GM23338 (cell line): ENCODE measurements at regions not wholly inside any gene's neighbourhood (a gene's known extent, or its start where the extent isn't known, plus 50 kb on each side); places are given as distances from the start of the nearest gene placed in this dataset.

ENCODE experiments used
- ATAC-seq: fragments of 200-7000 bp; cut with Tn5 transposase; 3 replicates; pipeline ENCODE4 v1.9.1; 2020
- DNase-seq: peaks from one replicate; pipeline ENCODE4 v3.0.0-alpha.2; 2015; ENCODE audit warnings: low spot score
- H2AFZ ChIP-seq: fragments of 200-600 bp; sonication (generic); 2 replicates; pipeline ENCODE4 v1.8.0; 2016; ENCODE audit warnings: antibody characterized with exemption, mild to moderate bottlenecking, moderate library complexity
- H3F3A ChIP-seq: fragments of 200-600 bp; sonication (generic); replicated peaks from 2 replicates; pipeline ENCODE4 v1.8.0; 2017; ENCODE audit warnings: antibody characterized with exemption, mixed run types, low read depth
- H3K27ac ChIP-seq: fragments of 200-600 bp; sonication (generic); 2 replicates; pipeline ENCODE4 v1.6.1; 2016; ENCODE audit warnings: low read depth
- H3K27me3 ChIP-seq: fragments of 200-600 bp; sonication (generic); 2 replicates; pipeline ENCODE4 v1.8.0; 2016; ENCODE audit warnings: mild to moderate bottlenecking, mixed run types, moderate library complexity; ENCODE audit not compliant: insufficient read depth
- H3K36me3 ChIP-seq: fragments of 200-600 bp; sonication (generic); 2 replicates; pipeline ENCODE4 v1.8.0; 2016; ENCODE audit warnings: mild to moderate bottlenecking; ENCODE audit not compliant: insufficient read depth
- H3K4me1 ChIP-seq: fragments of 200-600 bp; sonication (generic); 2 replicates; pipeline ENCODE4 v1.8.0; 2016; ENCODE audit warnings: mild to moderate bottlenecking, moderate library complexity; ENCODE audit not compliant: insufficient read depth
- H3K4me2 ChIP-seq: fragments of 200-600 bp; sonication (generic); 2 replicates; pipeline ENCODE4 v1.7.1; 2017; ENCODE audit warnings: mixed run types
- H3K4me3 ChIP-seq: fragments of 200-600 bp; sonication (generic); 2 replicates; pipeline ENCODE4 v1.6.1; 2016; ENCODE audit warnings: mixed run types
- H3K79me2 ChIP-seq: fragments of 200-600 bp; sonication (generic); replicated peaks from 2 replicates; pipeline ENCODE4 v1.8.0; 2017; ENCODE audit warnings: mild to moderate bottlenecking; ENCODE audit not compliant: insufficient read depth
- H3K9me2 ChIP-seq: fragments of 200-600 bp; sonication (generic); 2 replicates; pipeline ENCODE4 v1.8.0; 2017; ENCODE audit not compliant: insufficient read depth
- H4K20me1 ChIP-seq: fragments of 200-600 bp; sonication (generic); replicated peaks from 2 replicates; pipeline ENCODE4 v1.8.0; 2017; ENCODE audit warnings: mild to moderate bottlenecking; ENCODE audit not compliant: insufficient read depth
- H3K27ac Mint-ChIP-seq: 2 replicates; pipeline ENCODE4 v1.8.0; 2020; ENCODE audit warnings: inconsistent platforms, mild to moderate bottlenecking, moderate library complexity, mixed read lengths
- H3K27me3 Mint-ChIP-seq: 3 replicates; pipeline ENCODE4 v1.8.0; 2022; ENCODE audit warnings: low read depth, mild to moderate bottlenecking, moderate library complexity, mixed read lengths, inconsistent platforms; ENCODE audit not compliant: insufficient read depth, poor library complexity
- H3K36me3 Mint-ChIP-seq: 3 replicates; pipeline ENCODE4 v1.8.0; 2021; ENCODE audit warnings: low read depth, mild to moderate bottlenecking, inconsistent platforms, moderate library complexity, mixed read lengths
- H3K4me1 Mint-ChIP-seq: 3 replicates; pipeline ENCODE4 v1.8.0; 2020; ENCODE audit warnings: mild to moderate bottlenecking, inconsistent platforms, mixed read lengths
- H3K4me3 Mint-ChIP-seq: 3 replicates; pipeline ENCODE4 v1.8.0; 2021; ENCODE audit warnings: moderate library complexity, mild to moderate bottlenecking, inconsistent platforms, mixed read lengths
- H3K9me3 Mint-ChIP-seq: 3 replicates; pipeline ENCODE4 v1.8.0; 2020; ENCODE audit warnings: moderate library complexity, mild to moderate bottlenecking, inconsistent platforms, mixed read lengths
- CREB1 ChIP-seq: fragments of 250-450 bp; sonication (Bioruptor Pico); IDR thresholded peaks from 2 replicates; pipeline ENCODE4 v1.5.0; 2020; ENCODE audit warnings: low read depth, mild to moderate bottlenecking, moderate library complexity
- EZH2 ChIP-seq: fragments of 200-600 bp; sonication (generic); IDR thresholded peaks from one replicate; pipeline ENCODE4 v1.8.0; 2017; ENCODE audit warnings: antibody characterized with exemption, mild to moderate bottlenecking, low read depth; ENCODE audit not compliant: unreplicated experiment
- EZH2phosphoT487 ChIP-seq: fragments of 200-600 bp; sonication (generic); IDR thresholded peaks from one replicate; pipeline ENCODE4 v1.8.1; 2018; ENCODE audit warnings: antibody characterized with exemption; ENCODE audit not compliant: unreplicated experiment
- JUNB ChIP-seq: IDR thresholded peaks from one replicate; pipeline ENCODE4 v1.6.1; 2016; ENCODE audit warnings: antibody characterized with exemption; ENCODE audit not compliant: unreplicated experiment
- POLR2AphosphoS5 ChIP-seq: IDR thresholded peaks from 2 replicates; pipeline ENCODE4 v1.6.1; 2016; ENCODE audit warnings: antibody characterized with exemption, low read depth
- ZNF114 ChIP-seq: fragments of 250-450 bp; sonication (Bioruptor Pico); IDR thresholded peaks from 2 replicates; pipeline ENCODE4 v1.5.0; 2020; ENCODE audit warnings: mild to moderate bottlenecking, moderate library complexity
- ZNF331 ChIP-seq: fragments of 250-450 bp; sonication (Bioruptor Pico); IDR thresholded peaks from 2 replicates; pipeline ENCODE4 v1.5.0; 2020; ENCODE audit warnings: low read depth, mild to moderate bottlenecking, moderate library complexity
- TF ChIP-seq, protein P1 (sequence below): fragments of 250-450 bp; sonication (Bioruptor Pico); IDR thresholded peaks from 2 replicates; pipeline ENCODE4 v1.5.0; 2020; ENCODE audit warnings: mild to moderate bottlenecking, moderate library complexity

- TF ChIP-seq, protein P1, sequence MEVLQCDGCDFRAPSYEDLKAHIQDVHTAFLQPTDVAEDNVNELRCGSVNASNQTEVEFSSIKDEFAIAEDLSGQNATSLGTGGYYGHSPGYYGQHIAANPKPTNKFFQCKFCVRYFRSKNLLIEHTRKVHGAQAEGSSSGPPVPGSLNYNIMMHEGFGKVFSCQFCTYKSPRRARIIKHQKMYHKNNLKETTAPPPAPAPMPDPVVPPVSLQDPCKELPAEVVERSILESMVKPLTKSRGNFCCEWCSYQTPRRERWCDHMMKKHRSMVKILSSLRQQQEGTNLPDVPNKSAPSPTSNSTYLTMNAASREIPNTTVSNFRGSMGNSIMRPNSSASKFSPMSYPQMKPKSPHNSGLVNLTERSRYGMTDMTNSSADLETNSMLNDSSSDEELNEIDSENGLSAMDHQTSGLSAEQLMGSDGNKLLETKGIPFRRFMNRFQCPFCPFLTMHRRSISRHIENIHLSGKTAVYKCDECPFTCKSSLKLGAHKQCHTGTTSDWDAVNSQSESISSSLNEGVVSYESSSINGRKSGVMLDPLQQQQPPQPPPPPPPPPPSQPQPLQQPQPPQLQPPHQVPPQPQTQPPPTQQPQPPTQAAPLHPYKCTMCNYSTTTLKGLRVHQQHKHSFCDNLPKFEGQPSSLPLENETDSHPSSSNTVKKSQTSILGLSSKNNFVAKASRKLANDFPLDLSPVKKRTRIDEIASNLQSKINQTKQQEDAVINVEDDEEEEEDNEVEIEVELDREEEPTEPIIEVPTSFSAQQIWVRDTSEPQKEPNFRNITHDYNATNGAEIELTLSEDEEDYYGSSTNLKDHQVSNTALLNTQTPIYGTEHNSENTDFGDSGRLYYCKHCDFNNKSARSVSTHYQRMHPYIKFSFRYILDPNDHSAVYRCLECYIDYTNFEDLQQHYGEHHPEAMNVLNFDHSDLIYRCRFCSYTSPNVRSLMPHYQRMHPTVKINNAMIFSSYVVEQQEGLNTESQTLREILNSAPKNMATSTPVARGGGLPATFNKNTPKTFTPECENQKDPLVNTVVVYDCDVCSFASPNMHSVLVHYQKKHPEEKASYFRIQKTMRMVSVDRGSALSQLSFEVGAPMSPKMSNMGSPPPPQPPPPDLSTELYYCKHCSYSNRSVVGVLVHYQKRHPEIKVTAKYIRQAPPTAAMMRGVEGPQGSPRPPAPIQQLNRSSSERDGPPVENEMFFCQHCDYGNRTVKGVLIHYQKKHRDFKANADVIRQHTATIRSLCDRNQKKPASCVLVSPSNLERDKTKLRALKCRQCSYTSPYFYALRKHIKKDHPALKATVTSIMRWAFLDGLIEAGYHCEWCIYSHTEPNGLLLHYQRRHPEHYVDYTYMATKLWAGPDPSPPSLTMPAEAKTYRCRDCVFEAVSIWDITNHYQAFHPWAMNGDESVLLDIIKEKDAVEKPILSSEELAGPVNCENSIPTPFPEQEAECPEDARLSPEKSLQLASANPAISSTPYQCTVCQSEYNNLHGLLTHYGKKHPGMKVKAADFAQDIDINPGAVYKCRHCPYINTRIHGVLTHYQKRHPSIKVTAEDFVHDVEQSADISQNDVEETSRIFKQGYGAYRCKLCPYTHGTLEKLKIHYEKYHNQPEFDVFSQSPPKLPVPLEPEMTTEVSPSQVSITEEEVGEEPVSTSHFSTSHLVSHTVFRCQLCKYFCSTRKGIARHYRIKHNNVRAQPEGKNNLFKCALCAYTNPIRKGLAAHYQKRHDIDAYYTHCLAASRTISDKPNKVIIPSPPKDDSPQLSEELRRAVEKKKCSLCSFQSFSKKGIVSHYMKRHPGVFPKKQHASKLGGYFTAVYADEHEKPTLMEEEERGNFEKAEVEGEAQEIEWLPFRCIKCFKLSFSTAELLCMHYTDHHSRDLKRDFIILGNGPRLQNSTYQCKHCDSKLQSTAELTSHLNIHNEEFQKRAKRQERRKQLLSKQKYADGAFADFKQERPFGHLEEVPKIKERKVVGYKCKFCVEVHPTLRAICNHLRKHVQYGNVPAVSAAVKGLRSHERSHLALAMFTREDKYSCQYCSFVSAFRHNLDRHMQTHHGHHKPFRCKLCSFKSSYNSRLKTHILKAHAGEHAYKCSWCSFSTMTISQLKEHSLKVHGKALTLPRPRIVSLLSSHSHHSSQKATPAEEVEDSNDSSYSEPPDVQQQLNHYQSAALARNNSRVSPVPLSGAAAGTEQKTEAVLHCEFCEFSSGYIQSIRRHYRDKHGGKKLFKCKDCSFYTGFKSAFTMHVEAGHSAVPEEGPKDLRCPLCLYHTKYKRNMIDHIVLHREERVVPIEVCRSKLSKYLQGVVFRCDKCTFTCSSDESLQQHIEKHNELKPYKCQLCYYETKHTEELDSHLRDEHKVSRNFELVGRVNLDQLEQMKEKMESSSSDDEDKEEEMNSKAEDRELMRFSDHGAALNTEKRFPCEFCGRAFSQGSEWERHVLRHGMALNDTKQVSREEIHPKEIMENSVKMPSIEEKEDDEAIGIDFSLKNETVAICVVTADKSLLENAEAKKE: no peak
- no peak for TF ChIP-seq EZH2phosphoT487
- no peak for TF ChIP-seq JUNB
- TF ChIP-seq ZNF331 (CRISPR knock-in tag): no peak
- no peak for TF ChIP-seq CREB1 (CRISPR knock-in tag)
- TF ChIP-seq ZNF114 (CRISPR knock-in tag): no peak
- TF ChIP-seq POLR2AphosphoS5: no peak
These were observed 357.6 kb upstream of the CDH10 start (continued) for GRCh38 chr5:25002371-25002770.

DNA sequence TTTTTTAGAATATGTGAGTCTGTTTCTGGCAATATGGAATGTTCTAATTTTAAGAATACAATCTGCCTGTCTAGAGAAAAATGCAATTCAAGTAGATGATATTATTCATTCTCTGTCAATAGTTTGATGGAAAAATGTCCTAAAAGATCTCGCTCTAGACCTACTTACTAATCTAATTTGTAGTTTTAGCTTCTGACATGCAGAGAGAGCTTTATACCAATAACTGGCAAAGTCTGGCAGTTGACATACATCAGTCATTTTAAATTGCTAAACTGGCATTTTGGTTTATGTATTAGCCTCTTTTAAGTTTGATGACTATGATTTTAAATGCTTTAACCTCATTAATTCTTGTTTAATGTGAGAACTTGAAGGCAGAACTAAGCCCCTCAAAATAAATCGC lies 355.0 kb upstream of the CDH10 start:
- no peaks in the 10 kb centered on the region for H3K9me2 ChIP-seq
- Mint-ChIP-seq H3K4me3 (no peak overlapping the region), H3K27me3 (no peaks in the 10 kb centered on the region), H3K27ac (no peak overlapping the region), H3K36me3 (no peaks in the 10 kb centered on the region), H3K9me3 (no peaks in the 10 kb centered on the region), H3K4me1 (no peaks in the 10 kb centered on the region)
- ATAC-seq: no peak
- H3K4me3 ChIP-seq: no peak overlapping the region
- no peak overlapping the region for H3K4me2 ChIP-seq
- H3K27me3 ChIP-seq: no peaks in the 10 kb centered on the region
- no peaks in the 10 kb centered on the region for H3K79me2 ChIP-seq
- no peaks in the 10 kb centered on the region for H3F3A ChIP-seq
- H2AFZ ChIP-seq: no peak overlapping the region
- no peaks in the 10 kb centered on the region for H3K36me3 ChIP-seq
- H3K4me1 ChIP-seq: no peaks in the 10 kb centered on the region
- DNase-seq: no peak
- H4K20me1 ChIP-seq: no peaks in the 10 kb centered on the region
- no peak overlapping the region for H3K27ac ChIP-seq
- no peak for TF ChIP-seq ZNF114 (CRISPR knock-in tag)
- no peak for TF ChIP-seq CREB1 (CRISPR knock-in tag)
- TF ChIP-seq, protein P1: no peak
- TF ChIP-seq EZH2phosphoT487: no peak
- TF ChIP-seq JUNB: no peak
- TF ChIP-seq EZH2: no peak
